HFF-Myc (cell line): ENCODE measurements at regions not wholly inside any gene's neighbourhood (a gene's known extent, or its start where the extent isn't known, plus 50 kb on each side); places are given as distances from the start of the nearest gene placed in this dataset.

Source experiments
- DNase-seq: peaks from one replicate; pipeline ENCODE4 v3.0.0-alpha.2; 2011; ENCODE audit warnings: low read depth; ENCODE audit errors: extremely low read depth
- H3K4me3 ChIP-seq: replicated peaks from 2 replicates; pipeline ENCODE4 v1.5.1; 2011; ENCODE audit warnings: low read depth, mild to moderate bottlenecking, control low read depth, low read length
- CTCF ChIP-seq: IDR thresholded peaks from 2 replicates; pipeline ENCODE4 v1.5.1; 2012; ENCODE audit warnings: mild to moderate bottlenecking, low read depth, low read length, control low read depth; ENCODE audit errors: missing control alignments

DNA sequence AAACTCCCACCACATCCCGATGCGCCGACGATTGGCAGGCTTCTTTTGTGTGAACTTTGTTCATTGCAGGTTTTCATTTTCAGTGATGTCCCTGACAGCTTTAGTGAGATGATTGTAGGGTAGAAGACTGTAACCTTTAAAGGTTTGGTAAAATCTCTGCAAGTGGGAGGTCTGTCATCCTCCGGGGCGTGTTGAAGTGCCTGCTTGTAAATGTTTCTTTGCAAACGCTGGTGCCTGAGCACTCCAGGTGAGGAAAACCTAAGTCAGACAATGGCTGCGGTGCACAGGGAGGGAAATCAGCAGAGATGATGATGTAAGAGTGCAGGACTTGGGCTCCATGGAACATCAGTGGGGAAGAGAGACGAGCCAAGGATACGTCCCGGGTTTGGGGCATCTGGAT lies 228.1 kb downstream of the DRD1 start:
- TF ChIP-seq CTCF, result no peak
- no peak for DNase-seq
- H3K4me3 ChIP-seq, result no peak overlapping the region

DNA sequence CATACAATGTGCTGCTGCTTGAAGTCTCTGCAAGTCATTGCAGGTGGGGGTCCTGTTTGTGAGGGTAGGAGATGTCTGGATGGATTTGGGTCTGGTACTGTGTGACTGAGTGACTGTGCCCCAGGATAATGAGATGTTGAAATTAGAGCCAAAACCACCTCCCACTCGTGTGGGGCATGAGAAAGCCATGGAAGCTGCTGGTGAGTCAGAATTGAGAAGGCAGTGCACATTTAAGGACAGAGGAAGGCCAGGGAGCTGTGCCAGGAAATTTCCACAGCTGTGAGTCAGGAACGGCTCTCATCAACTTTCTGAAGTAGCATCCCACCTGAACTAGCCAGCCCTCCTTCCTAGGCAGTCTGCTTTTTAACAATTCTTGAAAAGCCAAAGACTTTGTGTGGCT lies 229.8 kb downstream of the DRD1 start:
- TF ChIP-seq CTCF, result no peak
- peak; percentile 7 for DNase-seq
- no peak overlapping the region for H3K4me3 ChIP-seq

GRCh38 chr5:175211956-175212756 lies 231.8 kb downstream of the DRD1 start:
- TF ChIP-seq CTCF, result no peak
- no peak overlapping the region for H3K4me3 ChIP-seq
- no peak for DNase-seq

DNA sequence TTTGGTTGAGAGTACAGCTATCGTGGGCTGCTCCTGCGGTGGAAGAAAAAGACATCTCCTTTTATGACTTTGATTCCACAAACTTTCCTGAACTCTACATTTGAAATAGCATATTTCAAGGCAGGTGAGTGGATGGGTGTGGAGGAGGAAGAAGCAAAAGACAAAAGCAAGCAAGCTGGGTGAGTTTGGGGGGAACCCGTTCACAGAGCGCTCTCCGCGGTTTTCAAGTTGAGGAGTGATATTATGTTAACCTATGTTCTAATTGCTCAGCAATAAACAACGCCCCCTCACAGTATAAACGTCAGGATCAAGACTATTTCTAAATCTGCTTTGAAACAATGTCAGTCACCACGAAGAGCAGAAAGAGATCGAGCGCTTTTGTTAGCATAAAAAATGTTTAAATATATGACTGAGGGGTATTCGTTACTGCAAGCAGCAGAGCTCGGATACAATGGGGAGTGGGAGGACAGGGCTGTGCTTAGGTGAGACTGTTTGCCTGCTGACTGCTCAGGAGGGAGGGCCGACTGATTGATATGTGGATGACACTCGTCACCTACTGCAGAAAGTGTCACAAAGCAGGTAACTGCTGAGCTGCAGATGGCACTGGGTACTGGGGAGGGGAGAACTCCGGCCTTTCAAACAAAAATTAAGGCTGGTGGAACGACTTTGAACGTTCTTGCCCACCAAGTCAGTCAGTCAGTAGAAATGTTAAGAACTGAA lies 236.5 kb downstream of the DRD1 start:
- no peak for TF ChIP-seq CTCF
- DNase-seq, result no peak
- H3K4me3 ChIP-seq, result no peak overlapping the region

- no peak for DNase-seq
- H3K4me3 ChIP-seq, result no peak overlapping the region
- no peak for TF ChIP-seq CTCF
Observed at GRCh38 chr5:175206669-175207068, 237.3 kb downstream of the DRD1 start.

- no peak for DNase-seq
- no peak overlapping the region for H3K4me3 ChIP-seq
- TF ChIP-seq CTCF, result no peak
Observed at GRCh38 chr5:175202463-175203068, 241.4 kb downstream of the DRD1 start.
